ENCODE measurements at regions not wholly inside any gene's neighbourhood (a gene's known extent, or its start where the extent isn't known, plus 50 kb on each side); places are given as distances from the start of the nearest gene placed in this dataset.

- no peak for TF ChIP-seq POLR2A (IDR thresholded peaks at IDR 0.05)
- no peak for TF ChIP-seq CTCF (IDR thresholded peaks at IDR 0.05)
Observed at GRCh38 chr2:120662046-120662445, 73.6 kb upstream of the GLI2 start.
